H9 (cell line): ENCODE measurements at regions not wholly inside any gene's neighbourhood (a gene's known extent, or its start where the extent isn't known, plus 50 kb on each side); places are given as distances from the start of the nearest gene placed in this dataset.

Experiments
- DNase-seq: peaks from one replicate; pipeline ENCODE4 v3.0.0-alpha.2; 2017
- H2AFZ ChIP-seq: one replicate; pipeline ENCODE4 v1.6.1; 2013; ENCODE audit warnings: mild to moderate bottlenecking, low read length, control low read depth, moderate library complexity
- H2AK5ac ChIP-seq: 2 replicates; pipeline ENCODE4 v1.6.1; 2013; ENCODE audit warnings: low read length, control low read depth, mixed read lengths; ENCODE audit not compliant: insufficient read length
- H2BK120ac ChIP-seq: one replicate; pipeline ENCODE4 v1.6.1; 2013; ENCODE audit warnings: low read depth, mild to moderate bottlenecking, low read length, control low read depth, inconsistent platforms; ENCODE audit not compliant: poor library complexity, severe bottlenecking
- H2BK12ac ChIP-seq: 2 replicates; pipeline ENCODE4 v1.6.1; 2013; ENCODE audit warnings: low read length, control low read depth, mixed read lengths, low read depth; ENCODE audit not compliant: insufficient read length
- H2BK15ac ChIP-seq: 2 replicates; pipeline ENCODE4 v1.6.1; 2013; ENCODE audit warnings: low read depth, low read length, control low read depth
- H2BK20ac ChIP-seq: one replicate; pipeline ENCODE4 v1.6.1; 2013; ENCODE audit warnings: low read depth, mild to moderate bottlenecking, low read length, control low read depth, inconsistent platforms; ENCODE audit not compliant: poor library complexity, severe bottlenecking
- H2BK5ac ChIP-seq: 2 replicates; pipeline ENCODE4 v1.6.1; 2013; ENCODE audit warnings: low read length, control low read depth, mixed read lengths; ENCODE audit not compliant: insufficient read length
- H3K14ac ChIP-seq: 2 replicates; pipeline ENCODE4 v1.6.1; 2013; ENCODE audit warnings: low read length, control low read depth; ENCODE audit not compliant: insufficient read depth
- H3K18ac ChIP-seq: 2 replicates; pipeline ENCODE4 v1.6.1; 2013; ENCODE audit warnings: low read depth, mild to moderate bottlenecking, mixed read lengths, low read length, control low read depth; ENCODE audit not compliant: insufficient read length
- H3K23ac ChIP-seq: 2 replicates; pipeline ENCODE4 v1.6.1; 2013; ENCODE audit warnings: low read length, control low read depth, mixed read lengths, low read depth; ENCODE audit not compliant: insufficient read length
- H3K23me2 ChIP-seq: 2 replicates; pipeline ENCODE4 v1.6.1; 2013; ENCODE audit warnings: low read depth, mild to moderate bottlenecking, mixed read lengths, low read length, control low read depth; ENCODE audit not compliant: insufficient read length, poor library complexity, severe bottlenecking
- H3K27ac ChIP-seq: 2 replicates; pipeline ENCODE4 v1.5.1; 2013; ENCODE audit warnings: low read length, control low read depth, mixed read lengths, low read depth; ENCODE audit not compliant: insufficient read length
- H3K27me3 ChIP-seq: 2 replicates; pipeline ENCODE4 v1.6.1; 2013; ENCODE audit warnings: low read length, control low read depth, inconsistent platforms; ENCODE audit not compliant: insufficient read depth
- H3K4ac ChIP-seq: 2 replicates; pipeline ENCODE4 v1.6.1; 2013; ENCODE audit warnings: low read depth, mild to moderate bottlenecking, control low read depth, inconsistent platforms, low read length, moderate library complexity
- H3K4me1 ChIP-seq: 2 replicates; pipeline ENCODE4 v1.6.1; 2013; ENCODE audit warnings: low read length, control low read depth, inconsistent platforms; ENCODE audit not compliant: insufficient read depth
- H3K4me2 ChIP-seq: 2 replicates; pipeline ENCODE4 v1.6.1; 2013; ENCODE audit warnings: low read length, control low read depth, mixed read lengths; ENCODE audit not compliant: insufficient read length, insufficient read depth
- H3K56ac ChIP-seq: 2 replicates; pipeline ENCODE4 v1.6.1; 2013; ENCODE audit warnings: low read depth, mild to moderate bottlenecking, mixed read lengths, low read length, control low read depth; ENCODE audit not compliant: insufficient read length
- H3K79me1 ChIP-seq: 2 replicates; pipeline ENCODE4 v1.6.1; 2013; ENCODE audit warnings: low read depth, mild to moderate bottlenecking, moderate library complexity, low read length, control low read depth, inconsistent platforms; ENCODE audit not compliant: insufficient read depth, poor library complexity, severe bottlenecking
- H3K79me2 ChIP-seq: 2 replicates; pipeline ENCODE4 v1.6.1; 2013; ENCODE audit warnings: low read length, control low read depth, inconsistent platforms; ENCODE audit not compliant: insufficient read depth
- H3K9ac ChIP-seq: 2 replicates; pipeline ENCODE4 v1.6.1; 2013; ENCODE audit warnings: low read length, control low read depth, mixed read lengths; ENCODE audit not compliant: insufficient read length; ENCODE audit errors: extremely low read depth
- H3K9me3 ChIP-seq: one replicate; pipeline ENCODE4 v1.6.1; 2013; ENCODE audit warnings: low read depth, low read length, inconsistent platforms; ENCODE audit not compliant: control insufficient read depth
- H3T11ph ChIP-seq: one replicate; pipeline ENCODE4 v1.6.1; 2013; ENCODE audit warnings: mild to moderate bottlenecking, low read length, control low read depth, inconsistent platforms
- H4K20me1 ChIP-seq: one replicate; pipeline ENCODE4 v1.6.1; 2013; ENCODE audit not compliant: control insufficient read depth, insufficient read length, insufficient read depth
- H4K5ac ChIP-seq: 2 replicates; pipeline ENCODE4 v1.6.1; 2013; ENCODE audit warnings: low read depth, mild to moderate bottlenecking, mixed read lengths, low read length, control low read depth; ENCODE audit not compliant: insufficient read length
- H4K8ac ChIP-seq: replicated peaks from 2 replicates; pipeline ENCODE4 v1.6.1; 2013; ENCODE audit warnings: low read length, control low read depth, mixed read lengths, low read depth; ENCODE audit not compliant: insufficient read length
- H4K91ac ChIP-seq: 2 replicates; pipeline ENCODE4 v1.6.1; 2013; ENCODE audit warnings: low read depth, mild to moderate bottlenecking, moderate library complexity, mixed read lengths, low read length, control low read depth; ENCODE audit not compliant: insufficient read length
- H3K27ac Mint-ChIP-seq, 3 experiments: 2 replicates in 2 of 3; 3 replicates in 1 of 3; pipeline ENCODE4 v1.8.0; 2020 to 2021; ENCODE audit warnings: mixed read lengths in 3 of 3, mild to moderate bottlenecking in 1 of 3, moderate library complexity in 1 of 3
- H3K27me3 Mint-ChIP-seq: 2 replicates; pipeline ENCODE4 v1.8.0; 2021; ENCODE audit warnings: low read depth, mild to moderate bottlenecking, moderate library complexity, mixed read lengths
- H3K36me3 Mint-ChIP-seq, 3 experiments: 2 replicates in 2 of 3; 3 replicates in 1 of 3; pipeline ENCODE4 v1.8.0; 2020 to 2021; ENCODE audit warnings: low read depth in 3 of 3, mixed read lengths in 3 of 3; ENCODE audit not compliant: insufficient read depth in 1 of 3
- H3K4me1 Mint-ChIP-seq, 2 experiments: 2 replicates each; pipeline ENCODE4 v1.8.0; 2020; ENCODE audit warnings: mixed read lengths in 2 of 2
- H3K4me3 Mint-ChIP-seq, 2 experiments: 2 replicates in 1 of 2; 3 replicates in 1 of 2; pipeline ENCODE4 v1.8.0; 2020 to 2021; ENCODE audit warnings: mild to moderate bottlenecking in 2 of 2, mixed read lengths in 2 of 2, moderate library complexity in 1 of 2
- H3K9me3 Mint-ChIP-seq, 2 experiments: 2 replicates in 1 of 2; 3 replicates in 1 of 2; pipeline ENCODE4 v1.8.0; 2020; ENCODE audit warnings: mild to moderate bottlenecking in 2 of 2, mixed read lengths in 2 of 2, moderate library complexity in 1 of 2
- WGBS: extraction: QIAGEN DNeasy Blood & Tissue Kit; methylation state at CpG from one replicate; pipeline ENCODE4 v1.1.7; 2013; ENCODE audit warnings: missing lambda C conversion rate, low lambda C conversion rate, mixed read lengths; ENCODE audit not compliant: insufficient read length; ENCODE audit errors: extremely low coverage; 5-methylcytosine and 5-hydroxymethylcytosine counted together
- TF ChIP-seq, protein P1 (sequence below): fragments of 200-600 bp; sonication (generic); conservative IDR thresholded peaks from 3 replicates; pipeline ENCODE4 v1.8.0; 2021; ENCODE audit warnings: antibody characterized with exemption, mild to moderate bottlenecking

DNA sequence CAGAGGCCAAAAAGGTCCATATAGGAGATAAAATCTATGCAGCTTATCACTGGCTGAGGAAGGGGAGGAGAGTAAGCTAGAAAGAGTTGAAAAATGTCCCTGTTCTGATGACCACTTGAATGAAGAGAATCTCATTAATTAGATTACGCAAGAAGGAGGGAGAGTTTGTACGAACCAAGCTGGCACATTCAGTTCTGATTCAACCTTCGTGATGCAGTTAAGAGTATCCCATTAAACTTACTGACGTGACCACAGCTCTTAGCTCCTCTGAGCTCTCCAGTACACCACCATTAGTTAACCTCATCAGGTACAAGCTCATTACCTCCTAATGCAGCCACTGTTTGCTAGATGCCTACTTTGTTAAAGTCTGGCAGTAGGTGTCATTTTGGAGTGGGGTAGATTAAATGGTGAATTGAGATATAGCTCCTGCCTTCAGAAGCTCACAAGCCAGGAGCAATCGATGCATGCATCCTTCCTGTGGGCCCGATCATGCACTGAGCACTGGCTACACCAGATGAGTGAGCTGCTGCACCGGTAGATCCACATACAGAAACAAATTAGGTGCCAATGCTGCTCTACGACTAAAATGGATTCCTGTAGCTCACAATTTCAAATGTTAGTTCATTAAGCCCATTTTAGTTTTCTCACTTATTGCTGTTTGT lies 458.3 kb downstream of the COG6 start:
- Mint-ChIP-seq H3K36me3 (no peaks in the 10 kb centered on the region), H3K27ac (no peak overlapping the region; a peak in 1 of 7 replicates), H3K4me1 (peaks cover 8 to 11% of the 10 kb centered on the region in 2 experiments), H3K9me3 (no peaks in the 10 kb centered on the region), H3K27me3 (peaks cover 3% of the 10 kb centered on the region; the same call in 1 of the 2 replicates), H3K4me3 (no peak overlapping the region)
- H3K18ac ChIP-seq, result no peak overlapping the region
- H4K20me1 ChIP-seq, result no peaks in the 10 kb centered on the region
- H3K79me1 ChIP-seq, result no peaks in the 10 kb centered on the region
- no peak overlapping the region for H4K91ac ChIP-seq
- H4K8ac ChIP-seq, result no peak overlapping the region
- no peak overlapping the region for H3T11ph ChIP-seq
- no CpG with 5 or more reads among the region's 8 CpGs for WGBS
- H2BK12ac ChIP-seq, result no peak overlapping the region
- no peak overlapping the region for H3K14ac ChIP-seq
- H4K5ac ChIP-seq, result no peak overlapping the region
- no peak overlapping the region for H3K9ac ChIP-seq
- no peaks in the 10 kb centered on the region for H3K79me2 ChIP-seq
- no peak overlapping the region for H2BK120ac ChIP-seq
- DNase-seq, result no peak
- no peaks in the 10 kb centered on the region for H3K9me3 ChIP-seq
- H3K4me1 ChIP-seq, result no peaks in the 10 kb centered on the region
- no peaks in the 10 kb centered on the region for H3K23me2 ChIP-seq
- no peak overlapping the region for H2AFZ ChIP-seq
- H2BK15ac ChIP-seq, result no peak overlapping the region
- H2BK5ac ChIP-seq, result no peak overlapping the region
- no peak overlapping the region for H2AK5ac ChIP-seq
- H3K56ac ChIP-seq, result no peak overlapping the region
- H3K4me2 ChIP-seq, result no peak overlapping the region
- H3K23ac ChIP-seq, result no peak overlapping the region
- H3K4ac ChIP-seq, result no peak overlapping the region
- H3K27ac ChIP-seq, result no peak overlapping the region
- H3K27me3 ChIP-seq, result no peaks in the 10 kb centered on the region
- TF ChIP-seq, protein P1, sequence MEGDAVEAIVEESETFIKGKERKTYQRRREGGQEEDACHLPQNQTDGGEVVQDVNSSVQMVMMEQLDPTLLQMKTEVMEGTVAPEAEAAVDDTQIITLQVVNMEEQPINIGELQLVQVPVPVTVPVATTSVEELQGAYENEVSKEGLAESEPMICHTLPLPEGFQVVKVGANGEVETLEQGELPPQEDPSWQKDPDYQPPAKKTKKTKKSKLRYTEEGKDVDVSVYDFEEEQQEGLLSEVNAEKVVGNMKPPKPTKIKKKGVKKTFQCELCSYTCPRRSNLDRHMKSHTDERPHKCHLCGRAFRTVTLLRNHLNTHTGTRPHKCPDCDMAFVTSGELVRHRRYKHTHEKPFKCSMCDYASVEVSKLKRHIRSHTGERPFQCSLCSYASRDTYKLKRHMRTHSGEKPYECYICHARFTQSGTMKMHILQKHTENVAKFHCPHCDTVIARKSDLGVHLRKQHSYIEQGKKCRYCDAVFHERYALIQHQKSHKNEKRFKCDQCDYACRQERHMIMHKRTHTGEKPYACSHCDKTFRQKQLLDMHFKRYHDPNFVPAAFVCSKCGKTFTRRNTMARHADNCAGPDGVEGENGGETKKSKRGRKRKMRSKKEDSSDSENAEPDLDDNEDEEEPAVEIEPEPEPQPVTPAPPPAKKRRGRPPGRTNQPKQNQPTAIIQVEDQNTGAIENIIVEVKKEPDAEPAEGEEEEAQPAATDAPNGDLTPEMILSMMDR, result no peak
- H2BK20ac ChIP-seq, result no peak overlapping the region
